OCI-LY7 (cell line): ENCODE measurements at regions not wholly inside any gene's neighbourhood (a gene's known extent, or its start where the extent isn't known, plus 50 kb on each side); places are given as distances from the start of the nearest gene placed in this dataset.

Source experiments
- BruUV-seq: library from RNA; stranded (reverse); fragments of 400-500 nt; replicated peaks from 2 replicates; lab custom pipeline; 2021; lab: Mats Ljungman, UMichigan
- CTCF ChIA-PET: fragments of 300-600 bp; sonication (Branson Sonifier 250); formaldehyde crosslinking; loops from one replicate; lab custom pipeline; 2022; ENCODE audit warnings: antibody characterized with exemption; ENCODE audit not compliant: unreplicated experiment; lab: Charles Lee
- POLR2A ChIA-PET: fragments of 300-600 bp; sonication (Branson Sonifier 250); formaldehyde crosslinking; loops from one replicate; lab custom pipeline; 2022; ENCODE audit warnings: antibody characterized with exemption; lab: Charles Lee
- DNase-seq: peaks from one replicate; pipeline ENCODE4 v3.0.0-alpha.2; 2015; ENCODE audit warnings: low spot score
- H2AFZ ChIP-seq: fragments of 200-600 bp; sonication (generic), shearing (Covaris generic); 2 replicates; pipeline ENCODE4 v1.6.1; 2014; ENCODE audit warnings: mild to moderate bottlenecking, antibody characterized with exemption, low read length, moderate library complexity
- H3K27ac ChIP-seq: fragments of 200-600 bp; sonication (generic); 2 replicates; pipeline ENCODE4 v1.5.1; 2014; ENCODE audit warnings: mixed run types, low read depth, mild to moderate bottlenecking, moderate library complexity, low read length, inconsistent platforms; ENCODE audit not compliant: poor library complexity, severe bottlenecking
- H3K36me3 ChIP-seq: fragments of 200-600 bp; sonication (generic); 2 replicates; pipeline ENCODE4 v1.6.1; 2014; ENCODE audit warnings: mild to moderate bottlenecking, antibody characterized with exemption, low read length, moderate library complexity, mixed read lengths; ENCODE audit not compliant: insufficient read depth
- H3K4me1 ChIP-seq: fragments of 200-600 bp; sonication (generic); 2 replicates; pipeline ENCODE4 v1.5.1; 2014; ENCODE audit warnings: mild to moderate bottlenecking, low read length; ENCODE audit not compliant: insufficient read depth, poor library complexity, severe bottlenecking
- H3K4me2 ChIP-seq: fragments of 200-600 bp; sonication (generic); 2 replicates; pipeline ENCODE4 v1.6.1; 2014; ENCODE audit warnings: mild to moderate bottlenecking, low read length
- H3K4me3 ChIP-seq: fragments of 200-600 bp; sonication (generic); 2 replicates; pipeline ENCODE4 v1.5.1; 2014; ENCODE audit warnings: mild to moderate bottlenecking, low read depth, low read length; ENCODE audit not compliant: poor library complexity, severe bottlenecking
- H3K79me2 ChIP-seq: fragments of 200-600 bp; sonication (generic); 2 replicates; pipeline ENCODE4 v1.6.1; 2016; ENCODE audit warnings: low read depth, mild to moderate bottlenecking, low read length, moderate library complexity, mixed read lengths; ENCODE audit not compliant: insufficient read depth
- H3K9me2 ChIP-seq: fragments of 200-600 bp; sonication (generic); 2 replicates; pipeline ENCODE4 v1.6.1; 2016; ENCODE audit warnings: mild to moderate bottlenecking, low read length, mixed read lengths; ENCODE audit not compliant: insufficient read depth
- H3K9me3 ChIP-seq: fragments of 200-600 bp; sonication (generic); 2 replicates; pipeline ENCODE4 v1.6.1; 2014; ENCODE audit warnings: mild to moderate bottlenecking, mixed run types, low read length, mixed read lengths
- H4K20me1 ChIP-seq: fragments of 200-600 bp; sonication (generic); 2 replicates; pipeline ENCODE4 v1.6.1; 2014; ENCODE audit warnings: mild to moderate bottlenecking, antibody characterized with exemption, low read length, moderate library complexity, mixed read lengths; ENCODE audit not compliant: insufficient read depth
- CTCF ChIP-seq: fragments of 200-600 bp; sonication (generic); conservative IDR thresholded peaks from 2 replicates; pipeline ENCODE4 v1.5.1; 2014; ENCODE audit warnings: mild to moderate bottlenecking, antibody characterized with exemption, low read length, moderate library complexity, mixed read lengths
- EZH2phosphoT487 ChIP-seq: fragments of 200-600 bp; sonication (generic); IDR thresholded peaks from 2 replicates; pipeline ENCODE4 v1.6.1; 2018; ENCODE audit warnings: low read depth, borderline replicate concordance, mild to moderate bottlenecking, mixed run types, antibody characterized with exemption, low read length, moderate library complexity, mixed read lengths
- intact Hi-C: fragments of 100-400 bp; cut with micrococcal nuclease; formaldehyde crosslinking; loops from one replicate; pipeline ENCODE4 v1.10.0; 2022; ENCODE audit not compliant: unreplicated experiment

GRCh38 chr3:168493412-168494205, 397.9 kb upstream of the GOLIM4 start:
- no peak overlapping the region for H3K4me3 ChIP-seq
- no peak overlapping the region for H3K27ac ChIP-seq
- intact Hi-C loops = no loop called here
- no peak overlapping the region for H2AFZ ChIP-seq
- TF ChIP-seq EZH2phosphoT487 (no peak), CTCF (no peak)
- DNase-seq = no peak
- no peak overlapping the region for H3K4me2 ChIP-seq
- POLR2A ChIA-PET = interaction anchor here (0.6 to 1.2 kb wide), 3 partner anchors 13 to 824 kb away, joined by 3 to 6 read pairs (median 3); no protein-coding TSS in a partner anchor
- no peaks in the 10 kb centered on the region for H3K9me2 ChIP-seq
- H3K4me1 ChIP-seq = no peaks in the 10 kb centered on the region
- H4K20me1 ChIP-seq = no peaks in the 10 kb centered on the region
- CTCF ChIA-PET = no interaction called here
- no peaks in the 10 kb centered on the region for H3K79me2 ChIP-seq
- H3K9me3 ChIP-seq = no peaks in the 10 kb centered on the region
- no TSS peak for BruUV-seq
- H3K36me3 ChIP-seq = no peaks in the 10 kb centered on the region

GRCh38 chr3:168490981-168491380, 395.3 kb upstream of the GOLIM4 start:
- H3K4me2 ChIP-seq = no peak overlapping the region
- TF ChIP-seq CTCF = no peak
- no peak for TF ChIP-seq EZH2phosphoT487
- H3K9me3 ChIP-seq = no peaks in the 10 kb centered on the region
- no peaks in the 10 kb centered on the region for H3K36me3 ChIP-seq
- no TSS peak for BruUV-seq
- H2AFZ ChIP-seq = no peak overlapping the region
- DNase-seq = no peak
- no peak overlapping the region for H3K4me3 ChIP-seq
- ChIA-PET POLR2A (interaction anchor here (0.6 kb wide), 1 partner anchor 172 kb away, joined by 3 read pairs; no protein-coding TSS in a partner anchor), CTCF (no interaction called here)
- no peaks in the 10 kb centered on the region for H3K4me1 ChIP-seq
- intact Hi-C loops = no loop called here
- H3K27ac ChIP-seq = no peak overlapping the region
- H4K20me1 ChIP-seq = no peaks in the 10 kb centered on the region
- no peaks in the 10 kb centered on the region for H3K79me2 ChIP-seq
- H3K9me2 ChIP-seq = no peaks in the 10 kb centered on the region

GRCh38 chr3:168489301-168489700, 393.6 kb upstream of the GOLIM4 start:
- H3K4me3 ChIP-seq = no peak overlapping the region
- intact Hi-C loops = no loop called here
- no peak overlapping the region for H2AFZ ChIP-seq
- TF ChIP-seq EZH2phosphoT487 (no peak), CTCF (no peak)
- H4K20me1 ChIP-seq = no peaks in the 10 kb centered on the region
- BruUV-seq = no TSS peak
- H3K9me3 ChIP-seq = no peaks in the 10 kb centered on the region
- ChIA-PET POLR2A (interaction anchor here (0.6 kb wide), 1 partner anchor 824 kb away, joined by 3 read pairs; no protein-coding TSS in a partner anchor), CTCF (no interaction called here)
- no peak overlapping the region for H3K27ac ChIP-seq
- no peaks in the 10 kb centered on the region for H3K9me2 ChIP-seq
- no peak for DNase-seq
- H3K36me3 ChIP-seq = no peaks in the 10 kb centered on the region
- H3K4me2 ChIP-seq = no peak overlapping the region
- no peaks in the 10 kb centered on the region for H3K4me1 ChIP-seq
- H3K79me2 ChIP-seq = no peaks in the 10 kb centered on the region
